HPDE6-E6E7 (cell line): ENCODE measurements at regions not wholly inside any gene's neighbourhood (a gene's known extent, or its start where the extent isn't known, plus 50 kb on each side); places are given as distances from the start of the nearest gene placed in this dataset.
A peak's percentile ranks its signal among the peaks of the same experiment; 100 is the strongest.

Experiments used
- DNase-seq: peaks from one replicate; pipeline ENCODE4 v3.0.0; 2011; ENCODE audit warnings: missing footprints; ENCODE audit errors: extremely low spot score

GRCh38 chr10:44850356-44850934 lies 60.7 kb upstream of the TMEM72 start:
- DNase-seq, result no peak

DNA sequence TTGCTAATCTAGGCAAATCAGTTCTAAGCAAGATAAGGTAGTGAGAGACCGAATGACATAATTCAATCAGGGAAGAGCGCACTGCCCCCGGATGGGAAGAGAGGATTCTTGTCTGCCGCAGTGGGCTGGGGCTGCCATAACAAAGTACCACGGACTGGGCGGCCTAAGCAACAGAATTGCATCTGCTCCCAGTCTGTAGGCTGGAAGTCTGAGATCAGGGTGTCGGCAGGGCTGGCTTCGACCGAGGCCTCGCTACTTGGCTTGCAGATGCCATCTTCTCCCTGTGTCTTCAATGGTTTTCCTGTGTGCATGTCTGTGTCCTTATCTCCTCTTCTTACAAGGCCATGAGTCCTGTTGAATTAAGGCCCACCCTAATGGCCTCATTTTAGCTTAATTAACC lies 59.7 kb upstream of the TMEM72 start:
- DNase-seq, result no peak

DNA sequence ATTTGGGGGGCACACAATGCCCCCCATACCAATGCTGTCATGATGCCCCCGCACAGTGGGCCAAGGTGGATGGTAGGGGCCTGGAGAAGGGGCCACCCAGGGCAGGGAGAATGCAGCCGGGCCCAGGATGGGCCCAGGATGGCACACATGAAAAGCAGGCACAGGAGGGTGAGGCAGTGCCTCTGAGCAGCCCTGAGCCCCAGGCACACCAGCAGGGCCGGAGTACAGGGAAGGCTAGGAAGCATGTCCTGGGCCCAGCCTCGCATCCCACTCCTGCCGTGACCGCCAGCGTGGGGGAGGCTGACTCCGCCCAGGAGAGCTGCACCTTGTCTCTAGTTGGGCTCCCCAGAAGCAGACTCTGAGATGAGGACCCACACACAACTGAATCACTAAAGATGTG lies 59.3 kb upstream of the TMEM72 start:
- no peak for DNase-seq

DNA sequence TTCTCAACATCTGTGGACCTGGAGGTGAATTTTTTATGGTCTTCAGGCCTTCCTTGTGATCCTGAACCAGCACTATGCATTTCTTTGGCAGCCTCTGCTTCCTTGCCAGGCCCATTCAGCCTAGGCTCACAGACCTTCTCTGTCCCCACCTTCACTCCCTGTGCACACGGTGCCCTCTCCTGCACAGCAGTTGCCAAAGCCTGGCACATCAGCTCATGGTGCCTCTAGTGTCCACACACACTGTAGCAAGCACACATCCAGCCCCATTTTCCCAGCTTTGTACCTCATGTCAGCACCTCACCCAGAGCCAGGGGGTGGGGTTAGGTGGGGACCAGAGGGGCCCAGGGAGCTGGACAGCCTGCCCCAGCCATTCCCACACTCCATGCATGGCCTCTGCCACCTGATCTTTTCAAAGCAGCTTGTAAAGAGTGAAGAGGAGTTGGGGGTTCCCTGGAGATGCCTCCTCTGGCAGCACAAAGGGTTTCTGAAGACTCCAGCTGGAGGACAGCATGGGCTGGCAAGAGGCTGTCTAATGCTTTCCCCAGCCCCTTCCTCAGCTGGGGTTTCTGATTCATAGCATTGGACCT lies 57.9 kb upstream of the TMEM72 start:
- DNase-seq, result no peak

DNA sequence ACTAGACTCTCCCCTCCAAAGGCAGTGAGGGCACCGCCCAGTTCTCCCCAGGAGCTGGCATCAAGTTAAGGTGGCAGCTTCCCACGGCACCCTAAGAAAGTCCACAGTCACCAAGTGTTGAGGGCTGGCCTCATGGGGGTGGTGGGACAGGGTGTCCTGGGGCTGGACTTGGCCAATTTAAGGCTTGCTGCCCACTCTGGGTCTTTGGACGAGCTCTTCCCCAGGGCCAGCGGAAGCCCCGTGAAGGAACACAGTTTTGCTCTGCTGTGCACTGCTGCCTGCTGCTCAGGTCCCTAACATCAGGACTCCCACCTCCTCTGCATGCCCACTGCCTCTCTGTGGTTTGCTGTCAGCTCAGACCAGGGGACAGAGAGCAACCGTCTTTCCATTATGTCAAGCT lies 57.3 kb upstream of the TMEM72 start:
- DNase-seq, result no peak

DNA sequence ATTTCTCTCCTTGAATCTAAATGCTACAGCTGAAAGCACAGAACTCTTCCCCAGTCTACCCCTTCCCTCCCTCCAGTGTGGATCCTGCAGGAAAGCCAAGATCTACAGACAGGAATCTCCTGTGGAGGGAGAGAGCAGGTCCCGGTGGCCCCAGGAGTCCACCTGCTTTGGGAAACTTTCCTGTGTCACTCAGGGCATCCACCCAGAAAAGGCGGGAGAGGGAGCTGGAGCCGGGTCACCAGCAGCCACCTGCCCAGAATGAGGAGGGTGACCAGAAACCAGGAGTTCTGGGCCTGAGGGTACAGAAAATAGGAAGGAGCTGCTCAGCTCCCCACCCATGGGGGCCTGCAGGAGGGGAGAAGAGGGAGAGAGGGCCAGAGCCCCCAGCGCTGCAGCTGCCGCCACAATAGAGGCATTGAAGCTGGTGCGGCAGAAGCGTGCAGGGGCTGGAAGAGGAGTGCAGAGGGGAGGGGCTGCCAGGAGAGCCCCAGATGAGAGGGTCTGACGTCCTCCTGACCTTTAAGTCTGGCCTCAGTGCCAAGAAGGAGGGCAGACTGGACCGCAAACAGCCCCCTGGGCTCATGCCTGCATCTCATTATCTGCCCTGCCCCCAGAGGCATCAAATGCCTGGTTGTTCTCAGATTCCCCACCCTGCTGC lies 56.3 kb upstream of the TMEM72 start:
- DNase-seq, result no peak

DNA sequence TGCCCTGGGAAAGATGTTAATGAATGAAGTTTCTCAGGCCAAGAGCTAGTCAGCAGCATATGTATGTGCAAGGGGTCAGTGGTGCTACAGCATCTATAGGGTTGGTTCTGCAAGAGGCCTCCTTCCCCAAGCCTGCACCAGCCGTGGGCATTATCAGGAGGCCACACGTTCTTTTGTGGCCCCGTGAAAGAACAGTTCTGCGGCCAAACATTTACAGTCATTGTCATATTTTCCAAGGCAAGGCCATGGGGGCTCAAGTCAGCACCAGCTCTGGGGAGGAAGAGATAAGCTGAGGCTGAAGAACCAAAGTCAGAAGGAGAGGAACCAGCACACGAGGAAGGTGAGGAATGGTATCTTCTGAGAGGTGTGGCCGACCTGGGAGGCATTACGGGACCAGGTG lies 54.4 kb upstream of the TMEM72 start:
- no peak for DNase-seq

DNA sequence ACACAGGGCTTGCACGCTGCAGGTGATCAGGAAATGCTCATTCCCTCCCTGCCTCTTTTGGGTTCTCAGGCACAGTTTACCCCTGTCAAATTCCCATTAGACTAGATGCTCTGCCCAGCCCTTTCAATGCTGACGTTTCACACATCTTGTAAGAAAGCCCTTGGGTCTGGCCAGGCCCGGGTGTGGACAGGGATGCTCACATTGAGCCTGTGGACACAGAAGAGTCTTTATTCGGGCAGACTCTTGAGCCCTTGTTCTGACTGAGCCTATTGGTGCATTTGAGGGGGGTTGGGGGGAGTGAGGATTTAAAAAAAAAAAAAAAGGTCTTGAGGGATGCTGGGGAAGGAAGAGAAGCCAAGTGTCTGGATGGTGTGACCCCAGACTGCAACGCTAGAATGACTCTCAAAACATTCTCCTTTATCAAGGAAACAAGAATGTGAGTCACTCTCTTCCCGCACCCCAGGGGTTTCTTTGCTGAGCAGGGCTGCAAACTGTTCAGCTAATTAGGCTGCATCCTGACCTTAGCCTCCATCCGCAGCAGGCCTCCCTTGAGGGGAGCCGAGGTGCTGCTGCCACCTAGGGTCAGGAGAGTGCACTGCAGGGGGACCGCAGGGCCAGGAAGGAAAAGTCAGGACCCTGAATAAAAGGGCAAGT lies 53.6 kb upstream of the TMEM72 start:
- peak; percentile 41 for DNase-seq

GRCh38 chr10:44858017-44858371 lies 53.1 kb upstream of the TMEM72 start:
- no peak for DNase-seq

GRCh38 chr10:44858988-44859387 lies 52.1 kb upstream of the TMEM72 start:
- DNase-seq, result no peak

- no peak for DNase-seq
These were observed 51.4 kb upstream of the TMEM72 start for GRCh38 chr10:44859546-44860285.

- no peak for DNase-seq
These were observed 50.1 kb upstream of the TMEM72 start for GRCh38 chr10:44860811-44861736.
